ENCODE measurements at regions not wholly inside any gene's neighbourhood (a gene's known extent, or its start where the extent isn't known, plus 50 kb on each side); places are given as distances from the start of the nearest gene placed in this dataset.

- no peak overlapping the region for H3K4me3 Mint-ChIP-seq
- H3K27ac Mint-ChIP-seq: no peak overlapping the region
- H3K9me3 Mint-ChIP-seq: no peaks in the 10 kb centered on the region
- ATAC-seq: no peak
- H3K36me3 Mint-ChIP-seq: no peaks in the 10 kb centered on the region
- H3K27me3 Mint-ChIP-seq: no peaks in the 10 kb centered on the region
- H3K4me1 Mint-ChIP-seq: no peaks in the 10 kb centered on the region
These were observed 457.4 kb upstream of the MANEA start for GRCh38 chr6:95119927-95120326.

- no peaks in the 10 kb centered on the region for H3K27me3 Mint-ChIP-seq
- H3K36me3 Mint-ChIP-seq: no peaks in the 10 kb centered on the region
- H3K27ac Mint-ChIP-seq: no peak overlapping the region
- H3K4me1 Mint-ChIP-seq: no peaks in the 10 kb centered on the region
- ATAC-seq: no peak
- no peaks in the 10 kb centered on the region for H3K9me3 Mint-ChIP-seq
- H3K4me3 Mint-ChIP-seq: no peak overlapping the region
These were observed 456.4 kb upstream of the MANEA start for GRCh38 chr6:95120984-95121383.

- Mint-ChIP-seq H3K36me3 (no peaks in the 10 kb centered on the region), H3K4me1 (no peaks in the 10 kb centered on the region), H3K4me3 (no peak overlapping the region), H3K9me3 (peaks cover 3% of the 10 kb centered on the region), H3K27ac (no peak overlapping the region), H3K27me3 (no peaks in the 10 kb centered on the region)
- no peak for ATAC-seq
These were observed 450.1 kb upstream of the MANEA start for GRCh38 chr6:95127261-95127660.

GRCh38 chr6:95128439-95128838, 448.9 kb upstream of the MANEA start:
- H3K4me3 Mint-ChIP-seq: no peak overlapping the region
- H3K36me3 Mint-ChIP-seq: no peaks in the 10 kb centered on the region
- no peaks in the 10 kb centered on the region for H3K27me3 Mint-ChIP-seq
- H3K27ac Mint-ChIP-seq: no peak overlapping the region
- H3K9me3 Mint-ChIP-seq: peaks cover 3% of the 10 kb centered on the region
- H3K4me1 Mint-ChIP-seq: no peaks in the 10 kb centered on the region
- no peak for ATAC-seq

- Mint-ChIP-seq H3K36me3 (no peaks in the 10 kb centered on the region), H3K27ac (no peak overlapping the region), H3K27me3 (no peaks in the 10 kb centered on the region), H3K9me3 (peaks cover 3% of the 10 kb centered on the region), H3K4me1 (no peaks in the 10 kb centered on the region), H3K4me3 (no peak overlapping the region)
- no peak for ATAC-seq
These were observed 448.4 kb upstream of the MANEA start for GRCh38 chr6:95128947-95129346.

GRCh38 chr6:95133578-95133977, 443.8 kb upstream of the MANEA start:
- Mint-ChIP-seq H3K27ac (no peak overlapping the region), H3K9me3 (no peaks in the 10 kb centered on the region), H3K4me1 (no peaks in the 10 kb centered on the region), H3K4me3 (no peak overlapping the region), H3K36me3 (no peaks in the 10 kb centered on the region), H3K27me3 (no peaks in the 10 kb centered on the region)
- ATAC-seq: no peak

- H3K27me3 Mint-ChIP-seq: no peaks in the 10 kb centered on the region
- no peak for ATAC-seq
These were observed 442.2 kb upstream of the MANEA start for GRCh38 chr6:95135182-95135581.

GRCh38 chr6:95142101-95142500, 435.2 kb upstream of the MANEA start:
- H3K4me1 Mint-ChIP-seq: no peaks in the 10 kb centered on the region
- no peak overlapping the region for H3K4me3 Mint-ChIP-seq
- H3K36me3 Mint-ChIP-seq: no peaks in the 10 kb centered on the region
- H3K27me3 Mint-ChIP-seq: no peaks in the 10 kb centered on the region
- H3K9me3 Mint-ChIP-seq: no peaks in the 10 kb centered on the region
- no peak overlapping the region for H3K27ac Mint-ChIP-seq
- no peak for ATAC-seq

More at GRCh38 chr6:95135182-95135581, 442.2 kb upstream of the MANEA start:
- Mint-ChIP-seq H3K4me3 (no peak overlapping the region), H3K9me3 (no peaks in the 10 kb centered on the region), H3K36me3 (no peaks in the 10 kb centered on the region), H3K27ac (no peak overlapping the region), H3K4me1 (no peaks in the 10 kb centered on the region)

- no peak overlapping the region for H3K27ac Mint-ChIP-seq
- no peak overlapping the region for H3K4me3 Mint-ChIP-seq
- no peaks in the 10 kb centered on the region for H3K9me3 Mint-ChIP-seq
- no peaks in the 10 kb centered on the region for H3K4me1 Mint-ChIP-seq
- H3K27me3 Mint-ChIP-seq: no peaks in the 10 kb centered on the region
- no peaks in the 10 kb centered on the region for H3K36me3 Mint-ChIP-seq
- no peak for ATAC-seq
These were observed 434.5 kb upstream of the MANEA start for GRCh38 chr6:95142661-95143335.

- Mint-ChIP-seq H3K36me3 (no peaks in the 10 kb centered on the region), H3K27me3 (no peaks in the 10 kb centered on the region), H3K4me3 (no peak overlapping the region), H3K9me3 (no peaks in the 10 kb centered on the region), H3K27ac (no peak overlapping the region), H3K4me1 (no peaks in the 10 kb centered on the region)
- ATAC-seq: no peak
These were observed 433.7 kb upstream of the MANEA start for GRCh38 chr6:95143408-95144180.

- Mint-ChIP-seq H3K4me1 (no peaks in the 10 kb centered on the region), H3K4me3 (no peak overlapping the region), H3K9me3 (no peaks in the 10 kb centered on the region), H3K27ac (no peak overlapping the region), H3K36me3 (no peaks in the 10 kb centered on the region), H3K27me3 (no peaks in the 10 kb centered on the region)
- no peak for ATAC-seq
These were observed 431.9 kb upstream of the MANEA start for GRCh38 chr6:95145457-95145856.

- H3K4me1 Mint-ChIP-seq: no peaks in the 10 kb centered on the region
- no peaks in the 10 kb centered on the region for H3K36me3 Mint-ChIP-seq
- no peak overlapping the region for H3K27ac Mint-ChIP-seq
- peaks cover 3% of the 10 kb centered on the region for H3K9me3 Mint-ChIP-seq
- H3K27me3 Mint-ChIP-seq: no peaks in the 10 kb centered on the region
- H3K4me3 Mint-ChIP-seq: no peak overlapping the region
- ATAC-seq: no peak
These were observed 417.8 kb upstream of the MANEA start for GRCh38 chr6:95159557-95159956.

- H3K36me3 Mint-ChIP-seq: no peaks in the 10 kb centered on the region
- no peak for ATAC-seq
- no peaks in the 10 kb centered on the region for H3K27me3 Mint-ChIP-seq
- H3K4me1 Mint-ChIP-seq: no peaks in the 10 kb centered on the region
- no peak overlapping the region for H3K4me3 Mint-ChIP-seq
- no peak overlapping the region for H3K27ac Mint-ChIP-seq
- no peaks in the 10 kb centered on the region for H3K9me3 Mint-ChIP-seq
These were observed 407.6 kb upstream of the MANEA start for GRCh38 chr6:95169775-95170174.

- ATAC-seq: no peak
- Mint-ChIP-seq H3K4me3 (no peak overlapping the region), H3K4me1 (no peaks in the 10 kb centered on the region), H3K27me3 (no peaks in the 10 kb centered on the region), H3K36me3 (no peaks in the 10 kb centered on the region), H3K27ac (no peak overlapping the region), H3K9me3 (no peaks in the 10 kb centered on the region)
These were observed 401.2 kb upstream of the MANEA start for GRCh38 chr6:95175927-95176675.

GRCh38 chr6:95185874-95186273, 391.5 kb upstream of the MANEA start:
- no peaks in the 10 kb centered on the region for H3K4me1 Mint-ChIP-seq
- no peak for ATAC-seq
- H3K27me3 Mint-ChIP-seq: no peaks in the 10 kb centered on the region
- peaks cover 2% of the 10 kb centered on the region for H3K9me3 Mint-ChIP-seq
- H3K4me3 Mint-ChIP-seq: no peak overlapping the region
- no peak overlapping the region for H3K27ac Mint-ChIP-seq
- H3K36me3 Mint-ChIP-seq: no peaks in the 10 kb centered on the region

- Mint-ChIP-seq H3K4me3 (no peak overlapping the region), H3K9me3 (peaks cover 2% of the 10 kb centered on the region), H3K27ac (no peak overlapping the region), H3K27me3 (no peaks in the 10 kb centered on the region), H3K4me1 (no peaks in the 10 kb centered on the region), H3K36me3 (no peaks in the 10 kb centered on the region)
- no peak for ATAC-seq
These were observed 390.6 kb upstream of the MANEA start for GRCh38 chr6:95186710-95187109.
